ENCODE measurements at regions not wholly inside any gene's neighbourhood (a gene's known extent, or its start where the extent isn't known, plus 50 kb on each side); places are given as distances from the start of the nearest gene placed in this dataset.

DNA sequence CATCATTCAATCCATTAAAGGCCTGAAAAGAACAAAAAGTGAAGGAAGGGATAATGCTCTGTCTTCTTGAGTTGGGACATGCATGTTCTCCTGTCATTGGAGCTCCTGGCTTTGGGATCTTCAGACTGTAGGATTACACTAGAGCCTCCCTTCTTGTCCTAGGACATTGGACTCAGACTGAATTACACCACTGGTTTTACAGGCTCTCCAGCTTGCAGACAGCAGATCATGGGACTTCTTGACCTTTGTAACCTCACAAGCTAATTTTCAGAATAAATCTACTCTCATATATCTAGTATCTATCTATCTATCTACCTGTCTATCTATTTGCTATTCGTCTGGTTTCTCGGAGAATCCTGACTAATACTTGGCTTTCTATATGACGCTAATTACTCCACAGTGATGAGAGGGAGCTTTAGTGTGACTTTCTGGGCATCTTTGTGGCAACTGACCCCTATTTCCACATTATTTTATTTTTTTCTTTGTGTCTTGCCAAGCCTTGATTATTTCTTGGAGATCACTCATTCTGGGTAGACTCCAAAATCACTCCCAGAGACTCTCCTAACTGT lies 151.9 kb upstream of the ZNF184 start:
- H3K4me1 Mint-ChIP-seq (ENCODE audit: low read depth): no peaks in the 10 kb centered on the region
- no peaks in the 10 kb centered on the region for H3K36me3 Mint-ChIP-seq (ENCODE audit: low read depth)
- H3K27ac Mint-ChIP-seq: no peak overlapping the region
- peaks cover 33% of the 10 kb centered on the region for H3K27me3 Mint-ChIP-seq
- H3K9me3 Mint-ChIP-seq: no peaks in the 10 kb centered on the region
- intact Hi-C loops (cut with micrococcal nuclease): no loop called here
- H3K4me3 Mint-ChIP-seq: no peak overlapping the region

DNA sequence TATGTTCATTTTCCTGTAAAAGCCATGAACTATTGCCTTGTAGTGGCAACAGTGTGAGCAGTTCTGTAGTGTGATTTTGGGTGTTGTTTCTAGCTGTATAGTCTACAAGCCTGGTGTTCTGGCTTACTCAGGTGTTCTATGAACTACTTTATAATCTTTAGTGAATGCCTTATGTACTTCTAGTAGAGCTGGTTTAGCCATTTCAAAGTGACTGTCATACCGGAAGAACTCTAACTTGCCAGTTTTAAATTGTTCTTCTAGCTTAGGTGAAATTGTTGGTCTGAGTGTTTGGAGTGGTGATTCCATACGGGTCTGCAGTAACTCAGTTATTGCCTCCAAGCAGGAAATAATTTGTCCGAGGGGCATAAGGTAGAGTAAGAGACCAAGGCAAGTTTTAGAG lies 150.2 kb upstream of the ZNF184 start:
- Mint-ChIP-seq H3K9me3 (no peaks in the 10 kb centered on the region), H3K4me3 (no peak overlapping the region), H3K4me1 (ENCODE audit: low read depth) (peaks cover 2% of the 10 kb centered on the region), H3K27me3 (peaks cover 31% of the 10 kb centered on the region), H3K27ac (no peak overlapping the region), H3K36me3 (ENCODE audit: low read depth) (no peaks in the 10 kb centered on the region)
- intact Hi-C loops (cut with micrococcal nuclease): no loop called here

DNA sequence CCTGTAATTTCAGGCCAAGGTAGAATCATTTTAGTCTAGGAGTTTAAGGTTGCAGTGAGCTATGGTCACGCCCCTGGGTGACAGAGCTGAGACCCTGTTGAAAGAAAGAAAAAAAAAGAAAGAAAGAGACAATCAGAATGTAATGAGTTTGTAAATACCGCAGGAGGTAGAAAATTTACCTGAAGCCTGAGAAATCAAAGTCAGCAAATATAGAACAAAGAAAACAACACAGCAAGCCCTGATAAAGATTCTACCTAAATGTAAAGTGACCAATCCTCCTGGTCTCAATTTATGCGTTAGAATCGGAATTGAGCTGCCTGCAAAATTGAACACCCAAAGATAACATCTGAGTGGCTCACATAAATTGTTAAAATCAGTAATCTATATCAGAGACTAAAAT lies 146.5 kb upstream of the ZNF184 start:
- Mint-ChIP-seq H3K9me3 (no peaks in the 10 kb centered on the region), H3K4me3 (no peak overlapping the region), H3K27ac (no peak overlapping the region), H3K27me3 (peaks cover 49% of the 10 kb centered on the region), H3K4me1 (ENCODE audit: low read depth) (peaks cover 11% of the 10 kb centered on the region), H3K36me3 (ENCODE audit: low read depth) (no peaks in the 10 kb centered on the region)
- intact Hi-C loops (cut with micrococcal nuclease): loop anchor here (10.0 kb wide), 1 partner anchor 455 kb away; no protein-coding TSS in a partner anchor

DNA sequence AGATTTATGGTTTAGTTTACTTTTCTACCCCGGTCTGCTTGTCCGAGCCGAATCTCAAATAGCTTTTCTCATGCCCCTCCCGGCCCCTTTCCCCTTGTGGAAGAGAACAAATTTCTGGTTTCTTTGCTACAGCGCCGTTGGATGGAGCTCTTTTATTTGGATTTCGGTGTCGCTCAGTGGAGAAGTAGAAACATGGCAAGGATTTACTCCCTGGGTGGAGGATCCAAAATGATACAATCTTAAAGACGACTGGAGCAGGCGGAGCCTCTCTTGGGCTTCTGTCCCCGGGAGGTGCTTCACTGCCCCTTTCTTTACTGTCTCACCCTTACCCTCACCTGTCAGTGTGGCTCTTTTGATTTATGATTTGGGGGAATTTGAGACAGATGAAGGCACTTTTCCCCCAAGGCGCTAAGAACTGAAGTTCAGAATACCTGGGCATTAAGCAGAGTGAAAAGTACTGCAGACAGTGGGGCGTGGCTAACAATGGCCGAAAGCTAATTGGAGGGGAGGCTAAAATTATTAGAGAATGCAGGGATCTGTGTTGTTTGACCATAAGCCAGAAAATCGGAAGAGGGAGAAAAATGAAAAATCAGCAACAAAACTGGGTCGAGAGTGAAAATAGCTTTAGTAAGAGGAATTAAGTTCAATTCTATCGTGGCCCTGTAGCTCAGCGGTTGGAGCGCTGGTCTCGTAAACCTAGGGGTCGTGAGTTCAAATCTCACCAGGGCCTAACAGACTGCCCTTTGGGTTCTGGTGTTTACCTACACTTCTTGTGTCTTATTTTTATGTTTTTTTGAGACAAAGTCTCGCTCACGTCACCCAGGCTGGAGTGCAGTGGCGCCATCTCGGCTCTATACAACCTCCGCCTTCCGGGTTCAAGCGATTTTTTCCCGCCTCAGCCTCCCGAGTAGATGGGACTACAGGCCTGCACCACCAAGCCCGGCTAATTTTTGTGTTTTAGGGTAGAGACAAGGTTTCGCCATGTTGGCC lies 145.1 kb upstream of the ZNF184 start:
- peaks cover 11% of the 10 kb centered on the region for H3K4me1 Mint-ChIP-seq (ENCODE audit: low read depth)
- no peaks in the 10 kb centered on the region for H3K9me3 Mint-ChIP-seq
- H3K27me3 Mint-ChIP-seq: peaks cover 52% of the 10 kb centered on the region
- H3K36me3 Mint-ChIP-seq (ENCODE audit: low read depth): no peaks in the 10 kb centered on the region
- no peak overlapping the region for H3K4me3 Mint-ChIP-seq
- H3K27ac Mint-ChIP-seq: no peak overlapping the region
- intact Hi-C loops (cut with micrococcal nuclease): loop anchor here (10.0 kb wide), 1 partner anchor 453 kb away; no protein-coding TSS in a partner anchor

DNA sequence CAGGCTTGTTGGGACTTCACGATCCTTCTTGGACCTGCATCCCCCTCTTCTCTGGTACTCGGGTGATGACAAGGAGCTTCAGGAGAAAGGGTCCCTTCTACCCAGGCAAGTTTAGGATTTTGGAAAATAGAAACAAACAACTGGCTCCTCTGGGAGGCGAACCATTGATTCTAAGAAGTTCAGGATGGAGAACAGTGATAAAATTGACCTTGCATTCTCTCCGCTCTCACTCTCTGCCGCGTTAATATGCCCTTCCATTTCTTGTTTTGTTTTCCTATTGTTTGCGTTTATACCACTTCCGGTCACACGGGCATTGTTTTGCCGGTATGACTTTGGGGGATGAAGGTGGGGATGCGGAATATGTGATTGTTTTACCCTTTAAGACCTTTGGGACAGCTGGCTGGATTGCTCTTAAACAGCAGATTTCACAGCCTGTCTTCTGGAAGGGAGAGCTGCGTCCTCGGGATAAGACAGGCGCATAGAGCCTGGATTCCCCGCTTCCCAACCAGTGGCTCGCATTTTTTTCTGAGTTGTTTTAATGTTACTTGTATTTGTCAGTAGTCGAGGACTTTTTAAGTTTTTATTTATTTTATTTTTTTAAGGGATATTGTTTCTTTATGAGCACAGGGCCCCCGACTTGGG lies 144.3 kb upstream of the ZNF184 start:
- Mint-ChIP-seq H3K4me1 (ENCODE audit: low read depth) (peaks cover 11% of the 10 kb centered on the region), H3K36me3 (ENCODE audit: low read depth) (no peaks in the 10 kb centered on the region), H3K27ac (no peak overlapping the region), H3K27me3 (peaks cover 50% of the 10 kb centered on the region), H3K4me3 (no peak overlapping the region), H3K9me3 (no peaks in the 10 kb centered on the region)
- intact Hi-C loops (cut with micrococcal nuclease): loop anchor here (10.0 kb wide), 1 partner anchor 452 kb away; no protein-coding TSS in a partner anchor

DNA sequence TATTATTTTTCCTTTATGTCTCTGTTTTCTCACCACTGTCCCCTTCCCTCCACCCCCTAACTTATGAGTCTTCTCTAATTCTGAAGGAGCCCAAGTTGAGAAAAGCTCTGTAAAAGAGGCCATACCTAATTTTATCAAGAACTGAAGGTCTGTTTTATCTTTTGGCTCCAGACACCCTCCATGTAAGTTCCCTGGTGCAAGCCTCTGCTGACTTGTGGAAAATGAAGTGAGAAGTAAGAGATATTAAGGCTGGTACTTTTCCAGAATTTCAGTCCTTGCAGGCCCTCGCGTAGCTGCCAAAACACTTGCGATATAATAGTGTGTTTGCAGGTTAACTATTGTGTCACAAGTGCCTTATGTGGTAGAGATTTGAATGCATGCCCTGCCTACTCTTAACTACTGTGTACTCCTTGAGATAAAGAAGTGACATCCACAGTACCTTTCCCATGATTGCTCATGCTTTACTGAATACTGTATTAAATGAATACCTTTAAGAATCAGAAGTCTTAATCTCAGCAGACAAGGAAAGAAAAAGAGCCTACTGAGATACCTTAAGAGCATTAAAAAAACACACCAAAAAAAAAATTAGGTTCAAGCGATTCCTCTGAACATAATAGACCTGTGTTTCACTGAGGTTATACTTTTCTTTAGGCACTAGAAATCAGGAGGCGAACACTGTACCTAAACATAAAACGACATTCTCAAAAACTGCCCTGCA lies 143.6 kb upstream of the ZNF184 start:
- Mint-ChIP-seq H3K36me3 (ENCODE audit: low read depth) (no peaks in the 10 kb centered on the region), H3K27me3 (peaks cover 51% of the 10 kb centered on the region), H3K4me1 (ENCODE audit: low read depth) (peaks cover 11% of the 10 kb centered on the region), H3K4me3 (no peak overlapping the region), H3K9me3 (no peaks in the 10 kb centered on the region), H3K27ac (no peak overlapping the region)
- intact Hi-C loops (cut with micrococcal nuclease): loop anchor here (10.0 kb wide), 1 partner anchor 452 kb away; no protein-coding TSS in a partner anchor

DNA sequence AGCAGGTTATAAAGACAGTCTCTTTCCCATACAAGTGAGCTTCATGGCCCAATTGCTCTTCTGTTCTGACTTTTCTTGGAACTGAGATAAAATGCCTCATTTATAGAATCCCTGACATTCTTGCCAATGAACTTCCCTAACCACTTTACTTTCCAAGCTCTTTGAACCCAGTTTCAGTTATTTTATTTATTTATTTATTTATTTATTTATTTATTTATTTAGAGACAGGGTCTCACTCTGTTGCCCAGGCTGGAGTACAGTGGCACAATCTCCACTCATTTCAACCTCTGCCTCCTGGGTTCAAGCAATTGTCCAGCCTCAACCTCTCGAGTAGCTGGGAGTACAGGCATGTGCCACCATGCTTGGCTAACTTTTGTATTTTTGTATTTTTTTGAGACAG lies 138.5 kb upstream of the ZNF184 start:
- Mint-ChIP-seq H3K9me3 (no peaks in the 10 kb centered on the region), H3K27me3 (peaks cover 20% of the 10 kb centered on the region), H3K36me3 (ENCODE audit: low read depth) (no peaks in the 10 kb centered on the region), H3K27ac (no peak overlapping the region), H3K4me3 (no peak overlapping the region), H3K4me1 (ENCODE audit: low read depth) (no peaks in the 10 kb centered on the region)
- intact Hi-C loops (cut with micrococcal nuclease): loop anchor here (10.0 kb wide), 1 partner anchor 447 kb away; no protein-coding TSS in a partner anchor

DNA sequence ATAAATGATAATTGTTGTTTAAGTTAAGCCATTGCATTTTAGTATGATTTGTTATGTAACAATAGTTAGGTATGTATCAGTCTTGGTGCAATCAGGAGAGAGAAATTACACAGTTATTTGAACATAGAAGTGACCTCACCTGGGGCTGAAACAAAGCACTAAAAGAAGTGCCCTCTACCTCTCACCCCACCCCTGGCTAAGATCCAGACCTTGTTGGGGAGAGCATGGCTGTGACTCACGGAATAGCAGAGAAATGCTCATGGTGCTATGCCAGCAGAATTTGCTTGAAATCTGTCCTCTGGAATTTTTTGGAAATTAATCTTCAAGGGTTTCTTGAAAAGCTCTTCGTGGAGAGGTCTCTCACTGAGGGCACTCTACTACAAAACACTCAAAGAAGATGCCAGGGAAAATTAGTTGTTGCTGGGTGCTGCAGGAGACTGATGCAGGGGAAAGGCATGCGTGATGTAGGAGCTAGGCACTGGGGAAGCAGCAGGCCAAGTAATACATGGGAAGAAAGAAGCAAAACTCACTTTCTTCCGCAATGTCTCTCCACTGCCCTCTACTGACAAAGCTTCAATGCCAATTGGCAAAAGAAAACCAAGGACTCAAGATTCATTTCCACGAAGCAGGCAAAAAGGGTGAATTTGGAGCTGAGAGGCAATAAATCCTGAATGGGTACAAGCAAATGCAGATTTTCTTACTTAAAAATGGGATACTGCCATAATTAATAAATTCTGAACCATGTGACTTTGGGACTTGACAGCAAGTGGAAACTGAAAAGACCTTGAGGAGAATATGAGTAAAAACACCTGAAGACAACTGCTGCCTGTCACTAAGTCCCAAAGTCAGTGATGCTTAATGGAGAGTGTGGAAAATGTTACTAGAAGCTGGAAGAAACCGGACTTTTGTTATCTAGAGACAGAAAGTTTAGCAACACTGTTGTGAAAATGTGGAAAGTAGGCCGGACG lies 136.3 kb upstream of the ZNF184 start:
- intact Hi-C loops (cut with micrococcal nuclease): no loop called here
- no peak overlapping the region for H3K4me3 Mint-ChIP-seq
- peaks cover 33% of the 10 kb centered on the region for H3K27me3 Mint-ChIP-seq

DNA sequence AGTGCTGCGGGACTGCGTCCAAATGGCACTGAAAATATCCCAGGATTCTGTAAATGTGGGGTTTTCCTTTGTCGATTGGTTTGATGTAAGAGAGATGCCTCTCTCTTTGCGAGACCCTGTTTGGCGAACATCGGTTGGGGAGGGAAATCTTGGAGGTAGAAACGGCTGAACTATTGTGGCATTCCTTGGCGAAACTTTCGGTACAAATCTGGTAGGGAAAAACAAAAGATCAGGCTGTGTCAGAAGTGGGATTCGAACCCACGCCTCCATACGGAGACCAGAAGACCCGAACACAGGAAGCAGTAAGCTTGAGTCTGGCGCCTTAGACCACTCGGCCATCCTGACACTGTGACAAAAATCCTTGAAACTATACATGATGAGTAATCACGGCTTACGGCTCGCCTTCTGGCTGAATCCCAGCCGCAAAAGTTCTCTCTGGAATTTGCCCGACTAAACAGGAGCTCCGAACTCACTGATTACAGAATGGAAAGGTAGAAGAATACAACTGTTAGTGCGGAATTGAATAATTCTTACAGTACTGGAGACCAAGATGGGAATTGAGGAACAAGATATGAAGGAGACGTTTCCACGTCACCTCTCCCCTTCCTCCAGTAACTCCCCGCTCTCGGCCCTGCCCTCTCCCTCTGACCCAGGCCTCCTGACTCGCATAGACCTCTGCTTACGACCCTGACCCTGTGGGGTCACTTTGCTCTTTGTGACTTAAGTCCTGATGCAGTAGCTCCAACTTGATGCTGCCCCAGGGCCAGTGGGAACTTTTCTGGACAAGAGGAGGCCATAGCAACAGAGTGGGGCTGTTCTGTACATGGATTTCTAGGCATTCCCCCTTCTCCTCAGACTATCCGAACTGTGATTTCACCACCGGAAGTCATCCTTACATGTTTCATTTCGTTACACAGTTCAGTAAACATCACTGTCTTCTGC lies 132.8 kb upstream of the ZNF184 start:
- H3K4me3 Mint-ChIP-seq: no peak overlapping the region
- H3K27ac Mint-ChIP-seq: no peak overlapping the region
- H3K4me1 Mint-ChIP-seq (ENCODE audit: low read depth): peaks cover 8% of the 10 kb centered on the region
- no peaks in the 10 kb centered on the region for H3K36me3 Mint-ChIP-seq (ENCODE audit: low read depth)
- intact Hi-C loops (cut with micrococcal nuclease): no loop called here
- peaks cover 16% of the 10 kb centered on the region for H3K9me3 Mint-ChIP-seq
- H3K27me3 Mint-ChIP-seq: peaks cover 55% of the 10 kb centered on the region

More for the DNA sequence above, 136.3 kb upstream of the ZNF184 start:
- no peaks in the 10 kb centered on the region for H3K4me1 Mint-ChIP-seq (ENCODE audit: low read depth)
- no peaks in the 10 kb centered on the region for H3K9me3 Mint-ChIP-seq
- H3K27ac Mint-ChIP-seq: no peak overlapping the region
- no peaks in the 10 kb centered on the region for H3K36me3 Mint-ChIP-seq (ENCODE audit: low read depth)

DNA sequence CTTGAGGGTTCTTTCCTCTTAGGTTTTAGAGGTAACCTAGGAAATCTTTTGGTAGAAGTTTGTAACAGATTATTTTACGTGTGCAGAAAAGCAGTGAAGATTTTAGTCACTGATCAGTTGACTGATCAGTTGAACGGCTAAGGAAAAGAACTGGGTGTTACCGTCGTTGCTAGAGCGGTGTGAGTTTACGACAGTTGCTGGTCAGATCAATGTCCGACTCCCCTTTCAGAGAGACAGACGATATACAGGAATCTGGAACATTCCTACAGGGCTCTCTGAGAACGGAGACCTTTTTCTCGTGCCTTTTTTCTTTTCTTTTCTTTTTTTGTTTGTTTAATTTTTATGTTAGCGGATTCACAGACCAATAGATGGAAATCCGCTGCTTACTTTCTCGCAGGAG lies 132.1 kb upstream of the ZNF184 start:
- intact Hi-C loops (cut with micrococcal nuclease): no loop called here
- H3K4me1 Mint-ChIP-seq (ENCODE audit: low read depth): peaks cover 8% of the 10 kb centered on the region
- no peak overlapping the region for H3K4me3 Mint-ChIP-seq
- H3K36me3 Mint-ChIP-seq (ENCODE audit: low read depth): no peaks in the 10 kb centered on the region
- peaks cover 16% of the 10 kb centered on the region for H3K9me3 Mint-ChIP-seq
- H3K27me3 Mint-ChIP-seq: peaks cover 55% of the 10 kb centered on the region
- H3K27ac Mint-ChIP-seq: no peak overlapping the region

DNA sequence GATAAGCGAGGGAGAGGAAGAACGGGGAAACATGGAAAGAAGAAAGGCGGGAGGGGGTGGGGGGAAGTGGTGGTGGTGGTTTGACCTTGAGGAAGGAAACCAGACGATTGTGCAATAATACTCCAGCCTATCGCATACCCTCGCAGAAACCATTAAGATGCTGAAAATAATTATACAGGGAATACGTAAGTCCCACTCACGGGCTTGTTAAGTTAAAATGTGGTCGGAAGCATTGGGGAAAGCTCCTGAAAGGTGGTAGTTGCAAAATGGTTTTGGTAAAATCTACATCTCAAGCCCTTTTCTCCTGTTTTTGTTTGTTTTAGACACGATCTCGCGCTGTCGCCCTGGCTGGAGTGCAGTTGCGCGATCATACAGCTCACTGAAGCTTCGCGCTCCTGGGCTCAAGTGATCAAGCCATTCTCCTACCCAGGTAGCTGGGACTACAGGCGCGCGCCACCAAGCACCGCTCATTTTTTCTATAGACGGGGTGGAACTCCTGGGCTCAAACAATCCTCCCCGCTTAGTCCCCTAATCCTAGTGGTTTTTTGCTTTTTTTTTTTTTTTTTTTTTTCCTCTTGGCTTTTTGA lies 128.9 kb upstream of the ZNF184 start:
- H3K4me3 Mint-ChIP-seq: no peak overlapping the region
- intact Hi-C loops (cut with micrococcal nuclease): no loop called here
- H3K9me3 Mint-ChIP-seq: peaks cover 16% of the 10 kb centered on the region
- H3K4me1 Mint-ChIP-seq (ENCODE audit: low read depth): peaks cover 8% of the 10 kb centered on the region
- H3K36me3 Mint-ChIP-seq (ENCODE audit: low read depth): no peaks in the 10 kb centered on the region
- peaks cover 66% of the 10 kb centered on the region for H3K27me3 Mint-ChIP-seq
- H3K27ac Mint-ChIP-seq: no peak overlapping the region
